VCaP (cell line): ENCODE measurements at regions not wholly inside any gene's neighbourhood (a gene's known extent, or its start where the extent isn't known, plus 50 kb on each side); places are given as distances from the start of the nearest gene placed in this dataset.

ENCODE experiments used
- H3K27ac ChIP-seq: fragments of 450-650 bp; 2 replicates; pipeline ENCODE4 v1.5.1; 2017
- TF ChIP-seq, protein P1 (sequence below): fragments of 450-650 bp; conservative IDR thresholded peaks from 2 replicates; pipeline ENCODE4 v1.5.1; 2017; ENCODE audit warnings: mild to moderate bottlenecking, moderate library complexity

- TF ChIP-seq, protein P1, sequence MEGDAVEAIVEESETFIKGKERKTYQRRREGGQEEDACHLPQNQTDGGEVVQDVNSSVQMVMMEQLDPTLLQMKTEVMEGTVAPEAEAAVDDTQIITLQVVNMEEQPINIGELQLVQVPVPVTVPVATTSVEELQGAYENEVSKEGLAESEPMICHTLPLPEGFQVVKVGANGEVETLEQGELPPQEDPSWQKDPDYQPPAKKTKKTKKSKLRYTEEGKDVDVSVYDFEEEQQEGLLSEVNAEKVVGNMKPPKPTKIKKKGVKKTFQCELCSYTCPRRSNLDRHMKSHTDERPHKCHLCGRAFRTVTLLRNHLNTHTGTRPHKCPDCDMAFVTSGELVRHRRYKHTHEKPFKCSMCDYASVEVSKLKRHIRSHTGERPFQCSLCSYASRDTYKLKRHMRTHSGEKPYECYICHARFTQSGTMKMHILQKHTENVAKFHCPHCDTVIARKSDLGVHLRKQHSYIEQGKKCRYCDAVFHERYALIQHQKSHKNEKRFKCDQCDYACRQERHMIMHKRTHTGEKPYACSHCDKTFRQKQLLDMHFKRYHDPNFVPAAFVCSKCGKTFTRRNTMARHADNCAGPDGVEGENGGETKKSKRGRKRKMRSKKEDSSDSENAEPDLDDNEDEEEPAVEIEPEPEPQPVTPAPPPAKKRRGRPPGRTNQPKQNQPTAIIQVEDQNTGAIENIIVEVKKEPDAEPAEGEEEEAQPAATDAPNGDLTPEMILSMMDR = no peak
- no peak overlapping the region for H3K27ac ChIP-seq
These were observed 109.2 kb upstream of the ADGRF1 start for GRCh38 chr6:47151232-47151898.

- TF ChIP-seq, protein P1 = no peak
- no peak overlapping the region for H3K27ac ChIP-seq
These were observed 107.4 kb upstream of the ADGRF1 start for GRCh38 chr6:47149554-47149953.

DNA sequence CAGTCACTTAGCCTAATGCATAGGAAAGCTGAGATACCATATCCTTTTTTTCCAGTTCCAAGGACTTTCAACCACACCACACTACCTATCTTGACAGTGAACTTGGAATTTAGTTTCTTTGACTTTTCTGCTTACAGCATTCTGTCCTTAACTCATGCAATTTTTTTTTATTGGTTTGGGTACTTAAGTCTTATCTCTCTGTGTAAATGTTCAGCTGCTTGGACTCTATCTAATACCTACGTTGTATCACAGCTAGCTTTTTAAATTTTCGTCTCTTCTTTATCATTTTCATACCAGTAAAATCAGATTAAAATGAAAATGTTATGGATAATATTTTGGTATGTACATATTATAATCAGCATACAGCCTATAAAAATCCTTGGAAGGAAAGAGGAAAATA is 106.9 kb upstream of the ADGRF1 start:
- no peak overlapping the region for H3K27ac ChIP-seq
- TF ChIP-seq, protein P1 = no peak

DNA sequence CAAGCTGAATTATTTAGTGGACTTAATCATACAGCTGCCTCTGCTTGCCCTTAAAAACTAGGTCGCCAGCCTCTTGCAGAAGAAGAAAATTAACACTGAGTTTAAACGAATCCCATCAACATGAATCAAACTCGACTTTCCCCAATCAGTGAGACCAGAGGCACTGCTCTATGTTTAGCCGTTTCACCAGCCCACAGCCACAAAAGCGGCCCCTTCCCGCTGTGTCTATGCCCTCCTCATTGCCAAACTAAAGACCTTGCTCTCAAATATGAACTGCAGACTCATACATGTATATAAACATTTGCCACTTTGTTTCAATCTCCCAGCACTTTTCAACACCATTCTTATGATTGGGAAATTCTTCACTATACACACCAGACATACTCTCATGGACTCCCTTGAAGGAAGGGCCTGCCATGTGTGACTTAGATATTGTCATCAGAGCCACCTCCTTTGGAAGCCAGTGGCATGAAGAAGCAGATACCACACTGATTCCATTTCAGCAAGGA is 105.8 kb upstream of the ADGRF1 start:
- TF ChIP-seq, protein P1 = no peak
- H3K27ac ChIP-seq = peak overlapping the region; percentile 52

- TF ChIP-seq, protein P1 = no peak
- H3K27ac ChIP-seq = peak overlapping the region; percentile 52
These were observed 105.1 kb upstream of the ADGRF1 start for GRCh38 chr6:47147175-47147727.

DNA sequence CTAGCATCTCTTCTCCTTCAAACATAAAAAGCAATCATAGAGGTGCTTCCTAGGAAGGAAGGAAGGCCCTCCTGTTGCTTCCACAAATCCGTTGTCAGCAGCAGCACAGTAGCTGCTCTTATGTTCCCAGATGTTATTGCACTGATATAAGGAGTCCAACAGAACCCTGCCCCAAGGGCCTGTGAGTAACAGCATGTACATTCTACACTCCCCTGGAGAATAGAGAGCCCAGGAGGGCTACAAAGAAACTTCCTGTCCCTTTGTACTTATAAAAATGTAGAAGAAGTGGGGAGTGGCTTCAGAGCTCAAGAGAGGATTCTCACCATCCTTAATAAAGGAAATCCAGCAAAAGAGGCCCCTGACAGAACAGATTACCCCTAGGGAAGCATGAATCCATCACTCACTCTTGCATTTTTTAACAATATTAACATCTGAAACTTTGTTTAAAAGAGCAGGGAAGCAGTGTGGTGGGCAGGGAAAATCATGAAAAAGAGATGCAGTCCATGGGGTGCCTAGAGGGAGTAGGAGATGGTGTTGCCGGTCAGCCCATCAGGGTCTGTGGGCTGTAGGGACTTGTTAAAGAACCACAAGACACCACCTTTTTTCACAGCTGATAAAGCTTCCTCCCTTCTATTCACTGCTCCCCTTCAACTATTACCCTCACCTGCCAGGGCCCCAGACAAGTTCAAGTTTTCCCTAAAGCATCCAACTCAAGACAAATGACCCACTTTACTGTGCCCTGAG is 104.5 kb upstream of the ADGRF1 start:
- H3K27ac ChIP-seq = peak overlapping the region; percentile 52
- TF ChIP-seq, protein P1 = no peak

- no peak overlapping the region for H3K27ac ChIP-seq
- TF ChIP-seq, protein P1 = no peak
These were observed 103.1 kb upstream of the ADGRF1 start for GRCh38 chr6:47145212-47145611.
